ENCODE measurements at regions not wholly inside any gene's neighbourhood (a gene's known extent, or its start where the extent isn't known, plus 50 kb on each side); places are given as distances from the start of the nearest gene placed in this dataset.

GRCh38 chrX:128901018-128901417, 622.3 kb downstream of the SMARCA1 start:
- H3K4me3 ChIP-seq: no peak overlapping the region
- WGBS, 2 donors: 89 to 93% methylated on average over 2 of the region's 2 CpGs
- no peaks in the 10 kb centered on the region for H3K27me3 ChIP-seq
- no peak for TF ChIP-seq POLR2A (IDR thresholded peaks at IDR 0.05)
- TF ChIP-seq CTCF (IDR thresholded peaks at IDR 0.05): no peak
- intact Hi-C loops (cut with DNase I): no loop called here
- no peak for DNase-seq
- no peak overlapping the region for H3K27ac ChIP-seq
- H3K4me1 ChIP-seq: no peaks in the 10 kb centered on the region
- H3K9me3 ChIP-seq: no peaks in the 10 kb centered on the region
- H3K36me3 ChIP-seq: no peaks in the 10 kb centered on the region

GRCh38 chrX:128897621-128898020, 625.7 kb downstream of the SMARCA1 start:
- H3K9me3 ChIP-seq: no peaks in the 10 kb centered on the region
- intact Hi-C loops (cut with DNase I): no loop called here
- H3K4me1 ChIP-seq: no peaks in the 10 kb centered on the region
- no peaks in the 10 kb centered on the region for H3K27me3 ChIP-seq
- TF ChIP-seq CTCF (IDR thresholded peaks at IDR 0.05) (no peak), EP300 (IDR thresholded peaks at IDR 0.05) (no peak), POLR2AphosphoS5 (IDR thresholded peaks at IDR 0.05) (no peak), POLR2A (IDR thresholded peaks at IDR 0.05) (no peak)
- DNase-seq: no peak
- WGBS, 2 donors: 94 to 95% methylated on average over 3 of the region's 3 CpGs
- H3K36me3 ChIP-seq: no peaks in the 10 kb centered on the region
- no peak overlapping the region for H3K27ac ChIP-seq
- H3K4me3 ChIP-seq: no peak overlapping the region

GRCh38 chrX:128891554-128891953, 631.7 kb downstream of the SMARCA1 start:
- TF ChIP-seq EP300 (IDR thresholded peaks at IDR 0.05) (no peak), CTCF (IDR thresholded peaks at IDR 0.05) (no peak), POLR2AphosphoS5 (IDR thresholded peaks at IDR 0.05) (no peak), POLR2A (IDR thresholded peaks at IDR 0.05) (no peak)
- no peak for DNase-seq
- Histone ChIP-seq H3K27ac (no peak overlapping the region), H3K4me1 (no peaks in the 10 kb centered on the region), H3K27me3 (no peaks in the 10 kb centered on the region), H3K36me3 (no peaks in the 10 kb centered on the region), H3K4me3 (no peak overlapping the region), H3K9me3 (no peaks in the 10 kb centered on the region)
- WGBS, 2 donors: 77 to 82% methylated on average over 7 of the region's 7 CpGs
- intact Hi-C loops (cut with DNase I): no loop called here

- Histone ChIP-seq H3K9me3 (no peaks in the 10 kb centered on the region), H3K27me3 (no peaks in the 10 kb centered on the region), H3K4me1 (no peaks in the 10 kb centered on the region), H3K4me3 (no peak overlapping the region), H3K36me3 (no peaks in the 10 kb centered on the region), H3K27ac (no peak overlapping the region)
- 94% methylated on average over 2 of the region's 2 CpGs for WGBS, 2 donors
- intact Hi-C loops (cut with DNase I): no loop called here
- TF ChIP-seq POLR2AphosphoS5 (IDR thresholded peaks at IDR 0.05) (no peak), CTCF (IDR thresholded peaks at IDR 0.05) (no peak), POLR2A (IDR thresholded peaks at IDR 0.05) (no peak), EP300 (IDR thresholded peaks at IDR 0.05) (no peak)
- no peak for DNase-seq
Measured at GRCh38 chrX:128884430-128884829, 638.9 kb downstream of the SMARCA1 start.

- H3K27me3 ChIP-seq: no peaks in the 10 kb centered on the region
- DNase-seq: no peak
- H3K4me3 ChIP-seq: no peak overlapping the region
- TF ChIP-seq POLR2A (IDR thresholded peaks at IDR 0.05): no peak
- no peak for TF ChIP-seq POLR2AphosphoS5 (IDR thresholded peaks at IDR 0.05)
- no peak for TF ChIP-seq EP300 (IDR thresholded peaks at IDR 0.05)
- TF ChIP-seq CTCF (IDR thresholded peaks at IDR 0.05): no peak
- no peaks in the 10 kb centered on the region for H3K9me3 ChIP-seq
- intact Hi-C loops (cut with DNase I): no loop called here
- no peaks in the 10 kb centered on the region for H3K36me3 ChIP-seq
- WGBS, 2 donors: 81 to 84% methylated on average over 3 of the region's 3 CpGs
- no peak overlapping the region for H3K27ac ChIP-seq
- H3K4me1 ChIP-seq: no peaks in the 10 kb centered on the region
Measured at GRCh38 chrX:128883650-128884049, 639.6 kb downstream of the SMARCA1 start.

Measured in sigmoid colon (tissue), 6 donors.